ENCODE measurements at regions not wholly inside any gene's neighbourhood (a gene's known extent, or its start where the extent isn't known, plus 50 kb on each side); places are given as distances from the start of the nearest gene placed in this dataset.

- Mint-ChIP-seq H3K9me3 (no peaks in the 10 kb centered on the region), H3K36me3 (no peaks in the 10 kb centered on the region), H3K4me1 (peaks cover 13% of the 10 kb centered on the region; the same call in 1 of the 2 replicates), H3K27me3 (ENCODE audit: low read depth) (no peaks in the 10 kb centered on the region), H3K4me3 (no peak overlapping the region), H3K27ac (no peak overlapping the region)
- ChIA-PET CTCF (no interaction called here), POLR2A (no interaction called here)
- TF ChIP-seq MYBL2 (CRISPR knock-in tag; IDR thresholded peaks at IDR 0.05) (no peak), SMAD4 (CRISPR knock-in tag; IDR thresholded peaks at IDR 0.05) (no peak), RELA (CRISPR knock-in tag; IDR thresholded peaks at IDR 0.05; ENCODE audit: borderline replicate concordance) (no peak), FOXP1 (CRISPR knock-in tag; IDR thresholded peaks at IDR 0.05; ENCODE audit: borderline replicate concordance) (no peak), SOX15 (CRISPR knock-in tag; IDR thresholded peaks at IDR 0.05) (no peak), ZBTB21 (CRISPR knock-in tag; IDR thresholded peaks at IDR 0.05; ENCODE audit: borderline replicate concordance) (no peak), ZNF512 (CRISPR knock-in tag; IDR thresholded peaks at IDR 0.05; ENCODE audit: borderline replicate concordance) (no peak), ATF2 (CRISPR knock-in tag; IDR thresholded peaks at IDR 0.05; ENCODE audit: borderline replicate concordance, low read depth) (no peak), NR3C1 (CRISPR knock-in tag; conservative IDR thresholded peaks at IDR 0.05; ENCODE audit: low read depth) (no peak)
- ATAC-seq (no peak), DNase-seq (ENCODE audit: low spot score) (no peak)
These were observed 417.8 kb upstream of the MANEA start for GRCh38 chr6:95159557-95159956.

GRCh38 chr6:95169775-95170174 lies 407.6 kb upstream of the MANEA start:
- Mint-ChIP-seq H3K4me1 (0 out of 2 replicates have a peak, but pooled peaks cover 4% of the 10 kb centered on the region), H3K27ac (no peak overlapping the region), H3K27me3 (ENCODE audit: low read depth) (no peaks in the 10 kb centered on the region), H3K9me3 (no peaks in the 10 kb centered on the region), H3K4me3 (no peak overlapping the region), H3K36me3 (no peaks in the 10 kb centered on the region)
- ATAC-seq (no peak), DNase-seq (ENCODE audit: low spot score) (no peak)
- ChIA-PET POLR2A (no interaction called here), CTCF (no interaction called here)
- no peak for TF ChIP-seq ATF3 (CRISPR knock-in tag; conservative IDR thresholded peaks at IDR 0.05)
- TF ChIP-seq NR1H2 (CRISPR knock-in tag; IDR thresholded peaks at IDR 0.05) = no peak
- TF ChIP-seq FOXJ3 (CRISPR knock-in tag; IDR thresholded peaks at IDR 0.05; ENCODE audit: borderline replicate concordance) = no peak
- TF ChIP-seq ZNF671 (CRISPR knock-in tag; IDR thresholded peaks at IDR 0.05) = no peak
- TF ChIP-seq ETV6 (CRISPR knock-in tag; IDR thresholded peaks at IDR 0.05) = no peak
- TF ChIP-seq TP53 (CRISPR knock-in tag; IDR thresholded peaks at IDR 0.05) = no peak
- no peak for TF ChIP-seq HMGA2 (CRISPR knock-in tag; IDR thresholded peaks at IDR 0.05)
- no peak for TF ChIP-seq PREB (CRISPR knock-in tag; IDR thresholded peaks at IDR 0.05; ENCODE audit: borderline replicate concordance)
- TF ChIP-seq CREB1 (CRISPR knock-in tag; IDR thresholded peaks at IDR 0.05) = no peak
- TF ChIP-seq ZBTB21 (CRISPR knock-in tag; IDR thresholded peaks at IDR 0.05; ENCODE audit: borderline replicate concordance) = no peak
- TF ChIP-seq ELF4 (CRISPR knock-in tag; IDR thresholded peaks at IDR 0.05; ENCODE audit: low read depth) = no peak
- no peak for TF ChIP-seq GTF2I (CRISPR knock-in tag; conservative IDR thresholded peaks at IDR 0.05)
- TF ChIP-seq ESRRA (CRISPR knock-in tag; IDR thresholded peaks at IDR 0.05; ENCODE audit: borderline replicate concordance) = no peak

Data from WTC11 (cell line).